GM11168 (cell line): ENCODE measurements at regions not wholly inside any gene's neighbourhood (a gene's known extent, or its start where the extent isn't known, plus 50 kb on each side); places are given as distances from the start of the nearest gene placed in this dataset.

ENCODE experiments used
- in situ Hi-C: fragments of 300-500 bp; cut with MboI; formaldehyde crosslinking; loops from one replicate; pipeline ENCODE4 v1.12.0; 2022; ENCODE audit warnings: low sequenced_read_pairs; ENCODE audit not compliant: unreplicated experiment

- in situ Hi-C loops, result no loop called here
Observed at GRCh38 chr15:62881056-62881455, 161.5 kb upstream of the TPM1 start.

- in situ Hi-C loops, result no loop called here
Observed at GRCh38 chr15:62883938-62884479, 158.5 kb upstream of the TPM1 start.

GRCh38 chr15:62886431-62887071 is 156.0 kb upstream of the TPM1 start:
- in situ Hi-C loops, result no loop called here

- in situ Hi-C loops, result no loop called here
Observed at GRCh38 chr15:62887113-62887570, 155.4 kb upstream of the TPM1 start.

GRCh38 chr15:62888623-62889022 is 153.9 kb upstream of the TPM1 start:
- in situ Hi-C loops, result no loop called here

GRCh38 chr15:62889141-62889661 is 153.3 kb upstream of the TPM1 start:
- in situ Hi-C loops, result no loop called here

GRCh38 chr15:62889734-62890505 is 152.6 kb upstream of the TPM1 start:
- in situ Hi-C loops, result no loop called here

- in situ Hi-C loops, result no loop called here
Observed at GRCh38 chr15:62894322-62895085, 148.0 kb upstream of the TPM1 start.

GRCh38 chr15:62895139-62895866 is 147.2 kb upstream of the TPM1 start:
- in situ Hi-C loops, result no loop called here

- in situ Hi-C loops, result no loop called here
Observed at GRCh38 chr15:62895905-62896316, 146.6 kb upstream of the TPM1 start.

GRCh38 chr15:62896380-62896866 is 146.1 kb upstream of the TPM1 start:
- in situ Hi-C loops, result no loop called here

GRCh38 chr15:62896969-62897486 is 145.5 kb upstream of the TPM1 start:
- in situ Hi-C loops, result no loop called here

GRCh38 chr15:62897634-62898033 is 144.9 kb upstream of the TPM1 start:
- in situ Hi-C loops, result no loop called here

- in situ Hi-C loops, result no loop called here
Observed at GRCh38 chr15:62899090-62899493, 143.5 kb upstream of the TPM1 start.

GRCh38 chr15:62900071-62900802 is 142.3 kb upstream of the TPM1 start:
- in situ Hi-C loops, result no loop called here

- in situ Hi-C loops, result no loop called here
Observed at GRCh38 chr15:62901087-62901486, 141.5 kb upstream of the TPM1 start.

- in situ Hi-C loops, result no loop called here
Observed at GRCh38 chr15:62901909-62902546, 140.5 kb upstream of the TPM1 start.

GRCh38 chr15:62902821-62903220 is 139.7 kb upstream of the TPM1 start:
- in situ Hi-C loops, result no loop called here
